ENCODE measurements at regions not wholly inside any gene's neighbourhood (a gene's known extent, or its start where the extent isn't known, plus 50 kb on each side); places are given as distances from the start of the nearest gene placed in this dataset.

- DNase-seq: no peak
Observed at GRCh38 chr2:160683206-160683605, 189.6 kb upstream of the RBMS1 start.

DNA sequence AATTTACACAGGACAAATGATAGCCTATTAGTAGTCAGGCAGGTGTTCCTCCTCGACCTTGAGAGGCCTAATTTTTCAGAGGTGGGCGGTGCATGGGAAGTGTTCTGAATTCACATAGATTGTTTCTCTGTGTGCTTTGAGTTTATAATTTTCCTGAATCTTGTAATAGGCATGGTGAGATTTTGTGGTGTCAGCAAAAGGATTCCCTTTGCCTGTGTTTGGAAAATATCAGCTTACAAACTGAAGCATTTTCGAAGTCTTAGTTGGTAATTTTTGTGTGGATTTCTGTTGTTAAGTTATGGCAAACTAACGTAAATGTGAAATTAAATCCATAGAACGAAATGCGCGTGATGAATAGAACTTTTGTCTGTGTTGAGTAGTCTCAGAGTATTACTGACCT, 194.0 kb upstream of the RBMS1 start:
- no peak for DNase-seq

DNA sequence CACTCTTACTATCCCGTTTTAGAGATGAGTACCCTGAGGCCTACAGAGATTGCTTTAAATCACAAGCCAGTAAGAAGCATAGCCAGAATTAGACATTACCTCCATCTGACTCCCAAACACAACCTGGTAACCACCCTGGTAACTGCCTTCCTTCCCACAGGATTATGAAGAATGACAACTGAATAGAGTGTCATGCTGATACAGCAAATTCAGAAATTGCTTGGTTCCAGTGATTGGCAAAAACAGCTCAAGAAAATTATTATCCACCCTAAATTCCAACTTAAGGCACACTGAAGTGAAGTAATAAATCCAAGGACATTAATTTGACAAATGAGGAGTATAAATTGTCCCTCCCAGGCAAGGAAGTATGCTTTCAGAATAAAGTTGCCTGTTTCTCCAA, 195.8 kb upstream of the RBMS1 start:
- no peak for DNase-seq

DNA sequence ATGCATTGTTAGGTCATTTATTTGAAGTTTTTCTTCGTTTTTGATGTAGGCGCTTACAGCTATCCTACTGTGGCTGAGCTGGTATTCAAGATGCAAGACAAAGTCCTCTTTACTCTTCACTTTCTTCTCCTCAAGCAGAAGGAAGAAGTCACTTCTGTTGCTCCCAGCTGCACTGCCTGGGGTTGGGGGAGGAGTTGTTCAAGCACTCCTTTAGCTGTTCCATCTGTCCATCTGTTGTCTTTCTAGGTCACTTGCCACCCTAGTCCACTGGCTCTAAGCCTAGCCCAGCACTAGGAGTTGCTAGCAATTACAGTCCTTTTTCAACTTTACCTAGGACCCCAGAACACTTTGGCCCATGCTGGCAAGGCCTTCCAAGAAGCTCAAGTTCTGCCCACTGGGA, 200.6 kb upstream of the RBMS1 start:
- no peak for DNase-seq

GRCh38 chr2:160694631-160695030, 201.0 kb upstream of the RBMS1 start:
- no peak for DNase-seq

DNA sequence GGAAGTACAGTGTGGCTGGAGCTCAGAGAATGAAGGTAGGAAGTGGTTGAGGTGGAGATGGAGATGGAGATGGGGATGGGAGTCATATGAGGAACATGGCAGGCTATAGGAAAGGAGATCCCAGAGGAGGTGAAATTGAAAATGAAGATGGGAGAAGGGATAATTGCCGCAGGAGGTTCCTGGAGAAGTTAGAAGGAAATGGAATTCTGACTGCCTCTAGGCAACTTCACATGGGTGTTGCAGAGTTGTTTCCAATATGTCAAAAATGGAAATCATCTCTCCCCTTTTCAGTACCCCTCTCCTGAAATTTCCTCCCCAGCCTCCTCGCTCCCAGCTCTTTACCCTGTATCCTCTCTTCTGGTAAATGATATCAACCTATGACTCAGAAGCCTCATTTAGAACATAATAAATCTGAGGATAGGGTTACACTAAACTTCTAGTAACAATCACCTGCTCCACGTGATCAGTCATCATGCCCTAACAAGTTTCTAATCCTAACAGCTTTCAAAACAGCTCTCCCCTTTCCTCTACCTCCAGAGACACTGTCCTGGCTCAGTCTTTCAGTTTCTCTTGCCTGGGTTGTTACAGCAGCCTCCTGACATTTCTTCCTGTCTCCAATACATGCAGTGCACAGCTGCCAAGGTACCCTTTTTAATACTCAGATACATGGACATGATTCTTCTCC, 201.9 kb upstream of the RBMS1 start:
- no peak for DNase-seq

GRCh38 chr2:160696087-160696452, 202.5 kb upstream of the RBMS1 start:
- DNase-seq: no peak

DNA sequence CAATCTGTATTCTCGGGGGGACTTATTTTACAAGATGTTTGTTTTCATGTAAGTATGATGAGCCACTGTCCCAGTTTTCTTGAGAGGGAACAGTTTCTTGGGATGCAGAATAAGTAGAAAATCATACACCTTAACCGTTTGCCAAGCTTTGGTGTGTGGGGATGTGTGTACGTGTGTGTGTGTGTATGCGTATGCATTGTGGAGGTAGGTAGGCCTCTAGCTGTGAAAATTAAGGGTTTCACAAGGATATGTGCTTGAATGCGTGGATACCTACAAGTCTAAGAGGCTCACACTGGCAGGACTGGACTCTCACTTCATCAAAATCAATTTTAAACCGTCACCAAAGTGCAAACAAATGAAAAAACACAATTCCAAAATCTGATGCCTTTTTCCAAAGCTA, 204.2 kb upstream of the RBMS1 start:
- DNase-seq: no peak

DNA sequence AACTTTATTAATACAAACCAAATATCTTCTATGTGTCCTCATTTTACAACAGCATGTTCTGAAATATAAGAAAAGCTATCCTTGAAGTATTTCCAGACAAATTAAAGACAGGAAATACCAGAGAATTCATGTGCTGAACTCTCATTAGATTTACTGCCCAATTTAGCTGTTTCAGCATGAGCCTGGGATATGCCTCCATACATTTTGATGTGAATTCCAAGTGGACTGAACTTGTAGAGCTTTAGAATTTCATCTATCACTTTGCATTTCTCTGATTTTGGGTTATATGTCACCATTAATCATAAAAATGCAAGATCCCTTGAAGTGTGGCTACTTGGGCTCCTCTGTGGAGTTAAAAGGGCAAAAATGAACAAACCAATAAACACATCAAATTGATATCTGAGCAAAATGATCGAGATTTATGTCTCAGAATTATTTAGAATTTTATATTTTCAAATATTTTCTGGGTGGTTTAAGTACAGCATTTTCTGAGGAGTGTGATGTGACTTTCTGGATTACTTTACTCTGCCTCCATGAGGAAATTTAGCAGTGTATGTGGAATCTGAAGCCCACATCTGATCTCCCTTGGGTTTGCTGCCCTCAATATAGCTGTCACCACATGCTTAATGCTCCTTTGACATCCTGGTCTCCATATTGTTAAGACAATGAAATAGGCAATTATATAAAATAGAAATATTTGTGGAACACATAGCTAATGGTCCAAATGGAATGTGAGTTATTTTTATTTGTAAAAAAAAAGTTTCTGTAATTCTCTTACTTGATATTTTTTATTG, 206.6 kb upstream of the RBMS1 start:
- no peak for DNase-seq

DNA sequence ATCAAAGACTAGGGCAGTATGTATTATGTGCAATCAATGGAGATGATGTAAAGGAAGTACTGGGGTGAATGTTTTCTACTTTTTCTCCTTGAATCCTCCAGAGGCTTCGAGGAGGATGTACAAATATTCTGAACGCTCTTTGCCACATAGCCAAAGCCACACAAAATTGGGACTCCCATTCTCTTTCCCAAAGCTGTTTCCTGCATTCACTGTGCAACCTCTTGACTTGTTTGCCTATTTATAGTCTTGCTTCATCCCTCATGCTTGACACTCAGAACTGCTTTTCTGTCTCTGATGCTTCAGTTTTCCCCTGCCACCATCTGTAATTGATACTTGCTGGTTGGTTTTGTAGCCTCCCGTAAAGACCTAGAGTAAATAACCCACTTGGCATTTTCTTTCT, 208.2 kb upstream of the RBMS1 start:
- DNase-seq: no peak

- no peak for DNase-seq
Observed at GRCh38 chr2:160702754-160703153, 209.1 kb upstream of the RBMS1 start.

DNA sequence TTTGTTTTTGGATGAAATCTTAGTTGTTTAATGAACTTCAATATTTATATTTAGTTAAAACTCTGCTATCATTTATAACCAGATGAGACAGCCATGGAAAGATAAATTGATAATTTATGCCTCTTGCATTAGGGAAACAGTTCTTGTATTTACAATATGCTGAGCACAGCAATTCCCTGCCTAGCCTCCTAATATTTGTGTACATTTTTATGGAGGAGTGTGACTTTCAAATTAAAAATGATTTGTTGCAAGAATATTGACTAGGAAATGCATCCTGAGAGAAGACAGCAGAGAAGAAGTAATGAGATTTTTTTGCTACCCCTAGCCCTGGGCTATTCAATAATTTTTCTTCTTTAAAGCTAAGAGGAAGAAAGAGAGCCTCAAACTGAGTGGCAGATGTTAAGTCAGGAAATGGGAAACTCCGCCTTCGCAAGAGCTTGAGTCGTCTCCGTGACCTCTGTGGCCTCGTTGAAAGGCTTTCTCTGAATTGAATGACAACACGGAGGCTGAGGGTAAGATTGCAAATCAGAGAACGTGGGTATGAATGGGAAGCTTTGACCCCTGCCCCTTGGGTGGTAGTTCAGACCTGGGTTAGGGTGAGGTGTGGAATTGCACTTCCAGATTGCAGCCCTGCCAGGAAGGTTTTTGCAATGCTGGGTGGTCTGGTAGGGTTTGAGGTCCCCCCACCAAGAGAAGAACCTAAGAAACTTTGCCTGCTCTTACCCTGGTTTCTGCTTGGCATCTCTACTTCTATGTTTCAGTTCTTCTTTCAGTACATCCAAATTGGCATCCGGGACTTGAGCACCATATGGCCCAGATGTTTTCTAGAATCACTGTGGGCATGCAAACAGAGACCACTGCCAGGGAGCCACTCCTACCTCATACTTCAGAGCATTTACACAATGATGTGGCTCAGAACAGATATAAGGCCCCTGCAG, 210.3 kb upstream of the RBMS1 start:
- peak; percentile 88 for DNase-seq

DNA sequence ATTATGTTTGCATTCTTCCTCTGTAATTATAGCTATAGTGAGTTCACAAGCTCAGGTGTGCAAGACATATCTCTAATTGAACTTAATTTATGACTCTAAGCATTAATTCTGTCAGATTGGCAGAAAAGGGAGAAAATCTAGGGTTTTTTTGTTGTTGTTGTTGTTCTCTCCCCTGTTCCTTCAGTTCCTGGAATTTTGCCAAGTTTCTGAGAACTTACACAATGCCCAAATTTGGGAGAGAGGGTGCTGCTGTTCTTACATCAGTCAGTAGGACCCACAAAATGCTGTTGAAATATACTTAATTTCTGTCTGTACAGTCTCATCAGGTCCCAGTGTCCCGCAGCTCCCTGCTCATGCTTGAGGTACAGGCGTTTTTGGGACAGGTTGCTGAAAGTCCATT, 221.8 kb upstream of the RBMS1 start:
- DNase-seq: no peak

DNA sequence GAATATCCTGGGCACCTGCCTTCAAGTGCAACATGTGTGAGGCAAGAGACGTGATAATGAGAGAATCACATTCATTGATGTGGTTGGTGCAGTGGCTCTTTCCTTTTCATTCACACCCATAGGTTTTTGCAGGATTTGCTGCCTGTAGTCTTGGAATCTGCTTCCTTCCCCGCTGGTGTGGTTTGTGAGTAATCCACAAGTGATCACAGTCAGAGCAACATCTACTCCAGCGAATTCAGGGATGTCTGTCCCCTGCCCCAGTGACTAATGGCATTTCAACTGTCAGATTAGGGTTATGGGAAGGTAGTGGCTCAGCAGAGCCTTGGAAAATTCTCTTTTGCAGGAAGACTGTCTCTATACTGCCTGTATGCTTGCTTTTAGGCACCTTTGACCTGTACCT, 225.5 kb upstream of the RBMS1 start:
- DNase-seq: no peak

DNA sequence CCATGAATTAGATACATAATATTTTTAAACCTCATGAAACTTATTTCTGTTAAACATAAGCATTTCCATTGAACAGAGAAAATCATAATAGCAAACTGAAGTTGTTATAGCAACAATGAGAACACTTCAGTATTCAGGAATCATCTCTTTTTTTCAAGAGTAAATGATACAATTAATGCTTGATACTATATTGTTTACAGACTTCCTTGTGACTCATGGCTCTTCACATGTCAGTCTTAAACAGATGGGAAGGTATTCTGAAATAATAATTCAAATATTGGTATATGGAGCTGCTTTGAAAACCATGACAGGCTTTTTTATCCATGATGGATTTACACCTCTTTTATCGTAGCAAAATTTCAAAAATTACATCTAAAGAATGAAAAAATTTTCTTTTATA, 226.5 kb upstream of the RBMS1 start:
- DNase-seq: no peak

GRCh38 chr2:160721089-160722040, 227.8 kb upstream of the RBMS1 start:
- DNase-seq: no peak

GRCh38 chr2:160726046-160726445, 232.4 kb upstream of the RBMS1 start:
- peak; percentile 68 for DNase-seq

DNA sequence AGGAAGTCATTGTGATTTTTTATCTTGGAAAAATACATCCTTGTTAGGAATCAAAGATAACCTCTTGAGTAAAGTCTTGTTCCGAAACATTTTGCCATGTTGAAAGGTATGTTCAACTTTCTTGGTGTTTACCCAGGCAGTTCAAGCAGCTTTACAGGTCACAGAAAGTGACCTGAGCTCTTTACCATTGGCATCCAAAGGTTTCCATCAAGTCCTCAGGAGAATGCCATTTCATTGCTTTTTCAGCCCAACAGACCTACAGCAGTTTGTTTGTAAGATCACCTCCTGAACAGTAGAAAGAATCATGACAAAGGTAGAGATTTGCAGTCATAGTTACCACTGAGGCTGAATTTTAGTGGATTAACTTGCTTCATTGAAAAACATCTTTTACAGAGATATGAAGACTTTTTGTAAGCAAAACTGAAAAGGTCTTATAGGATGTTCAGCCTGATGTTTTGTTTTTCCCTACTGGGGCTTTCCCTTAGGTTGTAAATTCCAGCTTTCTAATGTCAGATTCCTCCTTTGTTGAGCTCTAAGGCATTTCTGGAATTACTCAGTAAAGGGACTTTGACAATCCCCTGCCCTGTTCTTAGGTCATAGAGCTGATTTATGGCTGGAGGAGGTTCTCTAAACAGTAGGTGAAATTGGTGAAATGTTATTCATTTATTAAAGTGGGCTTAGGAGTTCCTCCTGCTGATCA, 236.8 kb upstream of the RBMS1 start:
- no peak for DNase-seq

- DNase-seq: no peak
Observed at GRCh38 chr2:160731415-160731814, 237.8 kb upstream of the RBMS1 start.

- no peak for DNase-seq
Observed at GRCh38 chr2:160731856-160732255, 238.2 kb upstream of the RBMS1 start.

DNA sequence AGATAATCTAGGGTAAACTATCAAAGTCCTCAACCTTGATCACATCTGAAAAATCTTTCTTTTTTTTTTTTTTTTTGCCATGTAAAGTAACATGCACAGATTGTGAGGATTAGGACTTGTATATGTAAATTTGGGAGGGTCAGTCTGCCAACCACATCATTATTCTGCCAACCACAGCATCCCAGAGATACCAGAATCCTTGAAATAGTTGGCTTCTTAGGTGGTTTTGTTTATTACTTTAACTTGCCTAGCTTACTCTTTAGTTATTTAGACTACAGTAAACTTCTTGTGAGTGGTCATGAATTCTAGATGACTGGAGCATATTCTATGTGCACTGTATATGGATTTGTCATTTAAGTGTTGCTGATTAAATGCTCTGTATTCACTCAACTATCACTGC, 242.1 kb upstream of the RBMS1 start:
- no peak for DNase-seq

Data from inflammatory macrophage treated with lipopolysaccharide for 4 hours (primary cell).